CMK (cell line): ENCODE measurements at regions not wholly inside any gene's neighbourhood (a gene's known extent, or its start where the extent isn't known, plus 50 kb on each side); places are given as distances from the start of the nearest gene placed in this dataset.

Source experiments
- DNase-seq: peaks from one replicate; pipeline ENCODE4 v3.0.0-alpha.2; 2010; ENCODE audit warnings: low read depth

DNA sequence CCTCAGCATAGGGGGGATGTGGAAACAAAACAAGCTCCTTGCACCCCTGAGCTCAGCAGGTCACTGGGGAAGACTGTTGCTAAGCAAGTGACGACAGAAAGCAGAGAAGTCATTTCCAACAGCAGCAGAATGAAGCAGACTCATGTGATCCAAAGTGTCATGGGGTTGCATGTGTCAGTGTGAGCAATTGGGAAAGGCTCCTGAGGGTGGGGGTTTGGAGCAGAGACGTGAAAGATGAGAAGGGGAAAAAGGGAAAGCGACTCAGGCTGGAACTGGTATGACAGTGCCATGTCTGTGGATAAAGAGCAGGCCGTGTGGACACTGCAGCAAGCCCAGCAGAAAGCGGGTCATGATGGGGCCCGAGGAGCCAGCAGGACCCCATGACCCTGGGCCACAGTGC is 363.9 kb downstream of the PREX1 start:
- no peak for DNase-seq

DNA sequence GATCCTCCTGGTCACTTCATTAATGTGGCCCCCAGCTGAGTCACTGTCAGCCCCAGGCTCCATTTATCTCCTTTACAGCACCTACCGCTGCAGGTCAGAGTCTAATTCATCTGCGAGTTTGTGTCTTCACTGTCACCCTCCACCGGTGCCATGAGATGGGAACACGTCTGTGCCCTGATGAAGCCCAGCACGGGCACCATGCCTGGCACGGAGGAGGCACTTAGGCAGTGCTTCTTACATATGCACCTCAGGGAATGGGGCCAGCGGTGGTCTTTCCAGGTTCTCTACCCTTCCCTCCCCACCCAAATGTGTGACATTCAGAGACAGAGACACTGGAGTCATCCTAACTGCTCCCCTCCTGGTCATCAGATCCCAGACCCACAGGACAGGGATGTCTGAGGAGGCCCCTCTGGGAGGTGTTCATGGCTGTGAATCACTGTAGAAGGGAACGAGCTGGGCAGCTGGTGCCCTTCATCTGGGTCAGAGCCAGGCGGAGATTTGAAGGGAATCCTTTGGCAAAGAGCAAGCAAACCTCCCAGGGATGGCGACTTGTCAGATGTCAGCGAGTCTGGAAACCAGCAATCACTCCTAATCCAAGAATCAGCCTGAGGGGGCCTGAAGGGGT is 364.6 kb downstream of the PREX1 start:
- DNase-seq, result no peak

DNA sequence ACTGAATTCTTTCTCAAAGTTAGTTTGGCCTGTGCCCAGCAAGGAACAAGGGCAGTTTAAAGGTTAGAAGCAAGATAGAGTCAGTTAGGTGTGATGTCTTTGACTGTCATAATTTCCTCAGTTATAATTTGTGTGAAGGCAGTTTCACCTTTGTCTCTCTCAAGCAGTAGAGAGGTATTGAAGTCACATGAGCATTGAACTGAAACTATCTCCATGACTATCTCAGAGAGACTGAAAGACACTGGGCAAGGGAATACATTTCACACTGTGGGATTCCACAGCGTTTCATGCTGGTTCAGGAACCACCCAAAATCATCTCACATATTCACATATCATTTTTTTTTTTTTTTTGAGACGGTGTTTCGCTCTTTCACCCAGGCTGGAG is 366.1 kb downstream of the PREX1 start:
- no peak for DNase-seq

DNA sequence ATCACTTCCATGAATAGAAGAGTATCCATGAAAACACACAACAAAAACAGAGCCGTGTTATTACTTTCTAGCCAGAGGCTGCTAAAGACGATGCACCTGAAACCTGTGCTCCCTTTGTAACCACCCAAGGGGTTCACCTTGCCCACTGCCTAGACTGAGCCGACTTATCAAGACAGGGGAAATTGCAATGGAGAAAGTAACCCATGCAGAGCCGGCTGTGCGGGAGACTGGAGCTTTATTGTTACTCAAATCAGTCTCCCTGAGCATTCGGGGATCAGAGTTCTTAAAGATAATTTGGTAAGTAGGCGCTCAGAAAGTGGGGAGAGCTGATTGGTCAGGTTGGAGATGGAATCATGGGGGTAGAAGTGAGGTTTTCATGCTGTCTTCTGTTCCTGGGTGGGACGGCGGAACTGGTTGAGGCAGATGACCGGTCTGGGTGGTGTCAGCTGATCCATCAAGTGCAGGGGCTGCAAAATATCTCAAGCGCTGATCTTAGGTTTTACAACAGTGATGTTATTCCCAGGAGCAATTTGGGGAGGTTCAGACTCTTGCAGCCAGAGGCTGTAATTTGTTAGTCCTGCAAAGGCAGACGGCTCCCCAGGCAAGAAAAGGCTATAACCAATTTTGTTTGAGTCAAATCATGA is 366.6 kb downstream of the PREX1 start:
- DNase-seq, result no peak

GRCh38 chr20:48460681-48461080 is 367.1 kb downstream of the PREX1 start:
- no peak for DNase-seq

DNA sequence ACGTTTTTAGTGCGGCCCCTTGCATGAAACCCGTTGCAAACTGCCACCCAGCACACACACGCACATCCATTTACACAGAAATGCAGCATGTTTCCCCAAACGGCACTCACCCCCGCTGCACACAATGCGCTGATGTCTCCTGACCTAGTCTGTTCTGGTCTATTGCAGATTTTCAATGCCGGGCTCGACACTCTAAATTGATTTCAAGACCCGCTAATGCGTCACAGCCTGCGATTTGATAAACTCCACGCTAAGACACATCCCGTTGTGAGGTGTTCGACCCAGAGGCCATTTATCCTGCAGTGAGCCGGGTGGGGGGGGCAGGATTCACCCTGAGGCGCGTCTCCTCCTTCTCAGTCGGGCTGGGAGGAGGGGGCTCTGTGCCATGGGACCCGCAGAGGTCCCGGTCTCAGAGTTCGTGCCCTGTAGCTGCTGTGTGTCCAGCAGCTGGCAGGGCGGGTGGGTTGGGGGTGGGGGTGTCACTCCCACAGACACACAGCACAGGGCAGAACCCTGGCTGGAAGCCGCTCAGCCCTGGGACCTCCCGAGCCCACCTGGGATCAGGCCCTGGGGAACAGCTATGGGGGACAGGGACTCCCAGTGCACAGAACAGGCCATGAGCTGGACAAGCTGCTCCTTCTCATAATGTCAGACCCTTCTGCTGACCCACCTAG is 367.9 kb downstream of the PREX1 start:
- no peak for DNase-seq

- DNase-seq, result no peak
Observed at GRCh38 chr20:48458601-48459385, 369.0 kb downstream of the PREX1 start.

DNA sequence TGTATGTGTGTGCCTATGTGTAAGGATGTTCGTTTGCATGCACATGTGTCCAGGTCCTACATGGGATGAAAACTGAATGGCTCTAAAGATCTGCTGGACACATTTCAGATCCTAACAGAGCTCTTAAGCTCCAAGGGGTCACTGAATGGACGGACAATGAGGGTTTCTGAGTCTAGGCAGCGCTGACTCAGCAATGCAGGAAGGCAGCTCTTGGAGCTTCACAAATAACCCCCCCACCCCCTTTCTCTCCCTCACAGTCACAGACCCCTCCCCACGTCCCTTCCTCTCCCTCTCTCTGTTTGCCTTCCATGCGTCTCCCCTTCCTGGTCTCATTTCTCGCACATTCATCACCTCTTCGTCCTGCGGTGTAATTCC is 369.8 kb downstream of the PREX1 start:
- no peak for DNase-seq

DNA sequence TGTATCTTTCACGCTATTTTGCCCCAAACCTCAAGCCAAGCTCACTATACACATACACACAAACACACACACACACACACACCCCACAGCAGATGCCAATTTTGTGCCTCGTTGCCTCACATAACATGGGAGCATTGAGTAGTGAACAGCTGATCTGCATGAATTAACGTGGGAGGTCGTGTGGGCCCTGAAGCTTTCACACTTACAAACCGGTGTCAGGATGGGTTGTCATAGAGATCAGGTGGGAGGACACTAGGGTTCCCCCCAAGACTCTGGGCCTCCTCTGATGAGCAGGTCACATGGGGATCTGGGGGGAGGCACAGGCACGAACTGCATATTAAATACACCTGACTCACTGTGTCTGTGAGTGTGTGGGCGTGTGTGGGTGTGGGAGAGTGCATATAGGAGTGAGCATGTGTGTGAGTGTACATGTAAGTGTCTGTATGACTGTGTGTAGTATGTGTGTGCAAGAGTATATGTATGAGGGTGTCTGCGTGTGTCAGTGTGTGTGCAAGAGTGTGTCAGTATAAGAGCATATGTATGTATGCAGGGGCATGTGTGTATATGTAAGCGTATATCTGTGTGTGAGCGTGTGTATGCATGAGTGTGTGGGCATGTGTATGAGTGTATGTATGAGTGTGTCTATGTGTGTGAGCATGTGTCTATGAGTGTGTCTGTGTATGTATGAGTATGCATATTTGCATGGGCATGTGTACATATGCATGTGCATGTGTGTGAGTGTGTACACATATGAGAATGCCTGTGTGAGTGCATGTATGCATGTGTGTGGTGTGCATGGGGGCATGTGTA is 370.4 kb downstream of the PREX1 start:
- DNase-seq, result no peak

DNA sequence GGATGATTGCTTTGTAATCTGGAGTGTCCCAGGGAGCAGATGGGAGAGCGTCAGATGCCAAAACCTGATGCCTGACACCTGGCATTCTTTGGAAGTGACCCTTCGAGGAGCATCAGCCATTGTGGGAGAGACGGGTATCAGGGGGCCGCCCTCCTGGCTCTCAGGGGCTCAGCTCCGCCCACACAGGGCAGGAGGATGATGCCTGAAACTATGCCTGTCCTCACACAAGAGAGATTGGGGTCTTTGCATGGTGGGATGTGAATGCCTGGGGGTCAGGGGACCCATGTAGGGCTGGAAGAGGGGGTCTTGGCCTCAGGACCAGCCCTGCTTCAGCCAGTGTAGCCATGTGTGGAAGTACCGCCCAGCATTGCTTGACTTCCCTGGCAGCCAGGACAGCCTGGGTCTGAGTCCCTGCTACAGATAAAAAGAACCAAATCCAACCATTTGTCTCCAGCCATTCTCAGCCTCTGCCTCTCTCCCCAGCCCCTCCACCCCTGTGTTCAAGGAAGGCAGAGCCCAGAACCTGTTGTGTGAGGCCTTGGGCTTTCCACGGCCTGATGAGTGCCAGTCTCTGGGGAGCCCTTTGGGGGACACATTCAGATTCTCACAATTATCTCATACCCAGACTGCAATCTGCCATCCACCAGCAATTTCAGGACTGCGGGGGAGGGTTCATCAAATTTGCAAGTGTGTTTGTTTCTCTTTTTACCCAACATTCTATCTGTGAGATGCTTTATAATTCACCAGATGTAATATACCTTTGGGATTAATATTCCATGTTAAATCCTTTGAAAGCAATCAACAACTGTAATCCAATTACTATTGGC is 371.2 kb downstream of the PREX1 start:
- DNase-seq, result no peak

- no peak for DNase-seq
Observed at GRCh38 chr20:48455651-48456365, 372.0 kb downstream of the PREX1 start.

- DNase-seq, result no peak
Observed at GRCh38 chr20:48454671-48455490, 372.9 kb downstream of the PREX1 start.

DNA sequence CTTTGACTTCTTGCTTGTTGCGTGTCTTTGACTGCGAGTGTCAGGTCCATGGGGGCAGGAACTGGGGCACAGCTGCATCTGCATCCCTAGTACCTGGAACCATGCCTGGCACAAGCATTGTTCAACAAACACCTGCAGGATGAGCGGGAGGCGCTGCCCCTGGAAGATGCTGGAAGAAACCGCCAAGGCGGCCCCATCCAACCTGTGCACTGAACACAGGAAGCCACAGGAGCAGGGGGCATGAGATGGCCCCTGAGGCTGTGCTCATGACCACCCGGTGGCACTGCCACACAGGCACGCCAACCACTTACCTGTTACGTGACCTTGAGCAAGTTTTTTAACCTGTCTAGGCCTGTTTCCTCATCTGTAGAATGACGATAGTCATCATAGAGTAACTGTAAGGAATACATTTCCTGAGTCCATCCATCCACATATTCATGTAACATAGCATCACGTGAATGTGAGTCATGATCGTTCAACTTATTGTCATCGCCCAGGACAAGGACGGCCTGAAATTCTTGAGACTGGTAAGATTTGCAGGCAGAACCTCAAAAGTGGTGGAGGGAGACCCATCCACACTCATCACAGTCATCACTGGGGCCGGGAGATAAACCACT is 374.2 kb downstream of the PREX1 start:
- no peak for DNase-seq

GRCh38 chr20:48451401-48451800 is 376.4 kb downstream of the PREX1 start:
- no peak for DNase-seq

DNA sequence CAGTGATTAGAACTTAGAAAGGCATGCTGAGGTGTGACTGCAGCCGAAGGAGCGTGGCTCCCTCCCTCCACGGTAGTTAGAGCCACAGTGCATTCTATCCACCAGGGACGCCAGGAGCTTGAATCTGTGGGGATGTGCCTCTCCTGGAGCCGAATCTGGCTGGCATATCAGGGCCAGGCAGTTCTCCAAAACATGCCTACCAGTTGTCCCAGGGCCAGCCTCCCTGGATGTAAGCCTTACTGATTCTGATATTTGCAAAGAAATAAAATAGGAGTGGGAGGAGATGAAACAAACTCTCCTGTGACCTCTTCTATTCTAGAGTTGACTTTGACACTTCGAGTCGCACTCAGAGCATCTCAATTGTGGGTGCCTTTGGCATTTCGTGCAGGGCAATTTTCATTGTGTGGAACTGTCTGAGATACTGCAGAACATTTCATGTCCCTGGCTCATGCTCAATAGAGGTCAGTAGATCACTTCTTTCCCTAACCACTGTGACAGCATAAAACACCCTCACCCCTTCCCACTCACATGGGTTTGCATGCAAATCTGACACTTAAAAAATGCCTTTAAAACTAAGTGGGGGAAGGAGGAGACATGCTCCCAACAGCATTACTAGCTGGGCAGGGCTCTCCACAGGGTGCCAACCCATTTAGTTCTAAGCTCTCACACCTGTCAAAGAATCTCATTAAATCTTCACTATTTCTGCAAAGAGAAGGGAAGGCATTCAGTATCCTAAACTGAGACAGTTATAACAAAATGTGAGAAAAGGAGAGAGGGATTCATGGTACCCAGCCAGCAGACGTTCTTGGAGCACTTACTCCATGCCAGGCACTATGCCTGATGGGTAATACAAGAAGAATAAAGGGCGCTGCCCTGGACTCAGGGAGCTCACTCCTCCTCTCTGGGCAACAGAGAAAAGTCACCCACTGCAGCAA is 378.9 kb downstream of the PREX1 start:
- no peak for DNase-seq

GRCh38 chr20:48447456-48447855 is 380.3 kb downstream of the PREX1 start:
- no peak for DNase-seq

GRCh38 chr20:48445827-48446226 is 382.0 kb downstream of the PREX1 start:
- no peak for DNase-seq

DNA sequence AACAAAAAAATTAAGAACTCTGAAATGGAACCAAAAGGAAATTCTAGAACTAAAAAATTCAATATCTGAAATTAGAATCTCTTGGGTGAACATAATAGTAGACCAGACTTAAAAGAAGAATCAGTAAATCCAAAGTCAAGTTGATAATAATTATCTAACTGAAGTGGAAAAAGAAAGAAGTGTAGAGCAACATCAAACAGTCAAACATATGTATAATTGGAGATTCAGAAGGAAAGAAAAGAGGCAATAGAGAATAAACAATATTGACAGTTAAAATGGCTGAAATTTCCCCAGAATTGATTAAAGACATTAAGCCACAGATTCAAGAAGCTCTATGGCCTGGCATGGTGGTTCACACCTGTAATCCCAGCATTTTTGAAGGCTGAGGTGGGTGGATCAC is 383.6 kb downstream of the PREX1 start:
- no peak for DNase-seq
